ENCODE measurements at regions not wholly inside any gene's neighbourhood (a gene's known extent, or its start where the extent isn't known, plus 50 kb on each side); places are given as distances from the start of the nearest gene placed in this dataset.

DNA sequence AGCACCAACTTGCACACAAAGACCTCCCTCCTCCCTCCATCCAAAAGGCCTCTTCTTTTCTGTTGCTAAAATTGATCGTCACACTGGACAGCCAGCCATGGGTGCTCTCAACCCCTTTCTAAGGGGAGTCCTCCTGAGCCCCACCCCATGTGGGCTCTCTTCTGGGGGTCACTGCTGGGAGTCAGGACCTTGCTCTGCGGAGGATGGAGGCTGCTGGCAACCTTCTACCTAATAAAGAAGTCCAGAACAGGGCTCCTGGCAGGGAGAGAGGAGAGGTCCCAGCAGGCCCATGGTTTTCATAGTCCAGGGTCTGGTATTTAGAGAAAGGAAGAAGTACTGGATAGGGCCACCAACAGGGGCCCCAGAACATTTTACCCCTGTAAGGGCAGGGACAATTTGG is 67.6 kb upstream of the OTOS start:
- no peak overlapping the region for H3K4me3 ChIP-seq (ENCODE audit: low read depth, low read length)
- DNase-seq (ENCODE audit: low read depth, low spot score) = no peak
- TF ChIP-seq, protein P1, sequence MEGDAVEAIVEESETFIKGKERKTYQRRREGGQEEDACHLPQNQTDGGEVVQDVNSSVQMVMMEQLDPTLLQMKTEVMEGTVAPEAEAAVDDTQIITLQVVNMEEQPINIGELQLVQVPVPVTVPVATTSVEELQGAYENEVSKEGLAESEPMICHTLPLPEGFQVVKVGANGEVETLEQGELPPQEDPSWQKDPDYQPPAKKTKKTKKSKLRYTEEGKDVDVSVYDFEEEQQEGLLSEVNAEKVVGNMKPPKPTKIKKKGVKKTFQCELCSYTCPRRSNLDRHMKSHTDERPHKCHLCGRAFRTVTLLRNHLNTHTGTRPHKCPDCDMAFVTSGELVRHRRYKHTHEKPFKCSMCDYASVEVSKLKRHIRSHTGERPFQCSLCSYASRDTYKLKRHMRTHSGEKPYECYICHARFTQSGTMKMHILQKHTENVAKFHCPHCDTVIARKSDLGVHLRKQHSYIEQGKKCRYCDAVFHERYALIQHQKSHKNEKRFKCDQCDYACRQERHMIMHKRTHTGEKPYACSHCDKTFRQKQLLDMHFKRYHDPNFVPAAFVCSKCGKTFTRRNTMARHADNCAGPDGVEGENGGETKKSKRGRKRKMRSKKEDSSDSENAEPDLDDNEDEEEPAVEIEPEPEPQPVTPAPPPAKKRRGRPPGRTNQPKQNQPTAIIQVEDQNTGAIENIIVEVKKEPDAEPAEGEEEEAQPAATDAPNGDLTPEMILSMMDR (IDR thresholded peaks at IDR 0.05; ENCODE audit: insufficient read depth, low read length, missing control alignments) = no peak
- ChIA-PET POLR2A (no interaction called here), CTCF (no interaction called here)

DNA sequence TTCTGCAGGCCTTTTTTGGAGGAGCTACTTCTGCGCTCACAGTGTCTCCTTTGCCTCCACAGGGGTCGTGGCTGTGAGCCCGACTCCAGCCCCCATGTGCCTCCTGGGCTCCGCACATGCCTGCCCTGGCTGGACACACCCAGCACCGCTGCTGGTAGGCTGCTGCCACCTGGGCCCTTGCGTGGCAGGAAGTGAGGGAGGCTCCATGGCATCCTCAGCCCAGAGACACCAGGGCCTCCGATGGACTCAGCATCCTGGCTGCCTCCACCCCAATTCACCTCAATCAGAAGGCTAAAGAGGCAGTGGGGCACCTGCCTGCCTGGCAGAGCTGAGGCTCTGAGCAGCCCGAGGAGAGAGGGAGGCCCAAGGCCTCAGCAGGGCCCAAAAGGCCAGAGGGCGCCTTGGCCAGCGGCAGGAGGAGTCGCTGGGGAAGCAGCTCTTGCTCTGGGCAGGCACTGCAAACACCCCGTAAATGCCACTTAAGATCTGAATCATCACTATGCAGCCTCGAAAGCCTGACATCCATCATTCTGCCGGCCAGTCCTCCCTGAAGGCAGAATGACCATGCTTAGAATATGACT is 68.3 kb upstream of the OTOS start:
- H3K4me3 ChIP-seq (ENCODE audit: low read depth, low read length) = no peak overlapping the region
- TF ChIP-seq, protein P1 (IDR thresholded peaks at IDR 0.05; ENCODE audit: insufficient read depth, low read length, missing control alignments) = no peak
- ChIA-PET POLR2A (no interaction called here), CTCF (no interaction called here)
- no peak for DNase-seq (ENCODE audit: low read depth, low spot score)

DNA sequence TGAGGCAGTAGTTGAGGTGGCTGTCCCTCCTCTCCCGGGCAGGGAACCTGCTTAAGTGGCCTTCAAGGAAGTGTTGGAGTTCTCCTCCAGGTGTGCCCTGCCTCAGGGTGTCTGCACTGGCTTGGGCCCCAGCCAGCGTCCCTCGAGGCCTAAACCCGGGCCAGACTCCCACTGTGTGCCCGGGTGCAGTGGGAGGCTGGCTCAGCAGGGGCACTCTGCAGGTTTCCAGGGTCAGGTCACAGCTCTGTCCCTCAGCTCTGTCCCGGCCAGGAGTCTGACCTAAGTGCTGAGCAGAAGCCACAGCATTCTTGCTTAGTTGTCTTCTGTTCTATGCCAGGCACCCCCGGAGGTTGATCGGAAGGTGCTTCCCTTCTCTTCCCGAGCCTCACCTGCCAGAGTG is 69.0 kb upstream of the OTOS start:
- H3K4me3 ChIP-seq (ENCODE audit: low read depth, low read length) = no peak overlapping the region
- ChIA-PET POLR2A (no interaction called here), CTCF (no interaction called here)
- no peak for DNase-seq (ENCODE audit: low read depth, low spot score)
- TF ChIP-seq, protein P1 (IDR thresholded peaks at IDR 0.05; ENCODE audit: insufficient read depth, low read length, missing control alignments) = no peak

DNA sequence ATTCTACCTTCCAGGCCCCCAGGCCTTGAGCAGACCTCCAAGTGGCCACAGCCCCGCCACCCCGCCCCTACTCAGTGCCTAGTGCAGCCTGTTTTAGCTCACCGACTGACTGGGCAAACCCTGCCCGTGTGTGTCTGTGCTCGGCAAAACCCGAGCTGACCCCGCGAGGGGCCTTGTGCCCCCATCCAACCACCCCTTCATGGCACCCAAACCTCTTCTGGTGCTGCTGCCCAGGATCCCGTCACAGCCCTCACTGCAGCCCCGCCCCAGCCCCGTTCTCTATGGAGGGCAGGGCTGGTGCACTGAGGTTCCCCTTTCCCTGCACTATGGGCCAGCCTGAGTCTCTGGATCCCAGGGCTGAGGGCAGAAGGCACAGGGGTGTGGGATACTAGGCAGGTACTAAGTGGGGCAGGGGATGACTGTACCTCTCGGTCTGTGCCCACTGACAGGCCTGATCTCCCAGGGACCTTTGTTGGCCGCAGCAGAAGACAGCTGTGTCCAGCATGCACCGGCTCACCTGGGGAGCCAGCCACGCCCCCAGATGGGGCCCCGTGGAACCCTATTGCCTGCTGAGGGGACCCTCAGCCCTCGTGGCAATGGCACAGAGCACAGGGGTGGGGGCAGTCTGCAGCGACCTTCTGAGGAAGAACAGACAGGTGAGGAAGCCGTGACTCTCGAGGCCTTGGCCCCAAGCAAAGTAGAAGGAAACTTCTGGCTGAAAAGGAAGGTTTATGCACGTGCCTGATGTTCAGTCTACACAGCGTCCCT is 69.9 kb upstream of the OTOS start:
- ChIA-PET CTCF (no interaction called here), POLR2A (interaction anchor here (0.5 kb wide), 1 partner anchor 10 kb away, joined by 3 read pairs; no protein-coding TSS in a partner anchor)
- TF ChIP-seq, protein P1 (IDR thresholded peaks at IDR 0.05; ENCODE audit: insufficient read depth, low read length, missing control alignments) = no peak
- H3K4me3 ChIP-seq (ENCODE audit: low read depth, low read length) = no peak overlapping the region
- DNase-seq (ENCODE audit: low read depth, low spot score) = no peak

DNA sequence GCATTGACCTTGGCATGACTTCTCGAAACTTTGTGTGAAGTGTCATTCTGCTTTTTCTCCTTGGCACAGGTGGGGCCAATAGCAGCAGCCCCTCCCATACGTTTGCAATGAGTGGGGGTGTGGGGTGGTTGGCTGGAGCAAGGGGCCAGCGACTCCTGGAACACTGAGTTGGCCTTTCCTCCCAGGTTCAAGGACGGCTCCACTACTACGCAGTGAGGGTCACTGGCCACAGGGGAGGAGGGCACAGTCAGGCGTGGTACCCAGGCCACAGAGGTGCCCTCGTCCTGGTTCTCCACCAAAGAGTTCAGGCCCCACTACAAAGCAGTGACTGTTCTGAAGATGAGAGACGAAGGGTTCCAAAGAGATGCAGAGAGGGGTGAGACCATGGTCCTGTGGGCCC is 70.6 kb upstream of the OTOS start:
- TF ChIP-seq, protein P1 (IDR thresholded peaks at IDR 0.05; ENCODE audit: insufficient read depth, low read length, missing control alignments) = no peak
- H3K4me3 ChIP-seq (ENCODE audit: low read depth, low read length) = no peak overlapping the region
- ChIA-PET CTCF (no interaction called here), POLR2A (no interaction called here)
- DNase-seq (ENCODE audit: low read depth, low spot score) = no peak

DNA sequence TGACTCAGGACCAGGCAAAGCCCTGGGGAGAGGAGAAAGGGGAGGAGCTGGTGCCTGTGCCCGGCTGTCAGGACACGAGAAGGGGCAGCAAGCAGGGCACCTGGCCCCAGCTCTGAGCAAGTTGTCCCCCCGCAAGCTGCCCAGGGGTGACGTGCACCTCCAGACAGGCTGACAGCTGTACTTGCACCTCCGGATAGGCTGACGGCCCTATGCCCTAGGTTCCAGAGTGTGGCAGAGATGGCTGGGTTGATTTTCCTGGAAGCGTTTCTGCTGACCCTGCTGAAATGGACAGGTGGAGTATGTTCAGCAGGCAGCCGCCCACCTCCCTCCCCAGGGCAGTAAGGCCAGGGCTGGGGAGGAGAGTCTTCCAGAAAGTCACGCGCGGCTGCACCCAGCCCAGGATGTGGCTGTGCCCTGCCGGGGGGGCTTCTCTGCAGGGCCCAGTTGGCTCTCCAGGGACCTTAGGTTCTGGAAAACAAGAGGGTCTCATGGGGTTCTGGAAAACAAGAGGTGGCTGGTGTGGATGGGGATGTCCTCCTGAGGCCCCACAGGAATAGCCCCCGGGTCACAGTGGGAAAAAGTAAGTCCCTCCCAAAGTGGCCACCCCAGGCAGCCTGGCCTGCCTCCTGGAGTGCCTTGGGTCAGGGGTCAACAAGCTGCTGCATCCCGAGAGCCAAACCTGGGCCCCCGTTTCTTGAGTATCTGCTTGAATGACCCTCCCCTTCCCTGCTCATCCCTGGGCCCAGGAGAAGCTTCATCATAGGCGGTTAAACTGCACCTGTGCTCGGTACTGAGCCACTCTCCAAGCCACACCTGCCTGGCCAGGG is 71.4 kb upstream of the OTOS start:
- TF ChIP-seq, protein P1 (IDR thresholded peaks at IDR 0.05; ENCODE audit: insufficient read depth, low read length, missing control alignments) = no peak
- POLR2A ChIA-PET = no interaction called here
- CTCF ChIA-PET = interaction anchor here (1.2 kb wide), 1 partner anchor 69 kb away, joined by 3 read pairs; no protein-coding TSS in a partner anchor
- no peak for DNase-seq (ENCODE audit: low read depth, low spot score)
- no peak overlapping the region for H3K4me3 ChIP-seq (ENCODE audit: low read depth, low read length)

All from AG04449 (cell line).